Trophoblast cell (in vitro differentiated cells and primary cell): ENCODE measurements at regions not wholly inside any gene's neighbourhood (a gene's known extent, or its start where the extent isn't known, plus 50 kb on each side); places are given as distances from the start of the nearest gene placed in this dataset.

Source experiments
- DNase-seq, 2 donors: peaks; one replicate each; pipeline ENCODE4 v3.0.0-alpha.2; 2016
- H2AFZ ChIP-seq: 2 replicates; pipeline ENCODE4 v1.6.1; 2013; ENCODE audit warnings: low read length, moderate library complexity, mild to moderate bottlenecking; ENCODE audit not compliant: insufficient read depth, poor library complexity
- H2AK5ac ChIP-seq: 2 replicates; pipeline ENCODE4 v1.6.1; 2013; ENCODE audit warnings: mild to moderate bottlenecking, low read length
- H2BK120ac ChIP-seq: 2 replicates; pipeline ENCODE4 v1.6.1; 2013; ENCODE audit warnings: low read length, mild to moderate bottlenecking, moderate library complexity; ENCODE audit not compliant: insufficient read depth, poor library complexity
- H2BK12ac ChIP-seq: 2 replicates; pipeline ENCODE4 v1.6.1; 2013; ENCODE audit warnings: mild to moderate bottlenecking, low read length, moderate library complexity
- H2BK5ac ChIP-seq: 2 replicates; pipeline ENCODE4 v1.6.1; 2013; ENCODE audit warnings: low read length, low read depth, moderate library complexity, mild to moderate bottlenecking; ENCODE audit not compliant: poor library complexity
- H3K14ac ChIP-seq: 2 replicates; pipeline ENCODE4 v1.6.1; 2013; ENCODE audit warnings: mild to moderate bottlenecking, low read length
- H3K18ac ChIP-seq: 2 replicates; pipeline ENCODE4 v1.6.1; 2013; ENCODE audit warnings: mild to moderate bottlenecking, low read length
- H3K23ac ChIP-seq: 2 replicates; pipeline ENCODE4 v1.6.1; 2013; ENCODE audit warnings: low read length
- H3K27ac ChIP-seq: 2 replicates; pipeline ENCODE4 v1.5.1; 2013; ENCODE audit warnings: low read depth, mild to moderate bottlenecking, inconsistent platforms, low read length, moderate library complexity
- H3K27me3 ChIP-seq: 2 replicates; pipeline ENCODE4 v1.6.1; 2013; ENCODE audit warnings: inconsistent platforms, mild to moderate bottlenecking, low read length, moderate library complexity; ENCODE audit not compliant: insufficient read depth
- H3K36me3 ChIP-seq, 2 experiments: 1 replicate in 1 of 2; 2 replicates in 1 of 2; pipeline ENCODE4 v1.6.1; 2013; ENCODE audit warnings: low read length in 2 of 2, mild to moderate bottlenecking in 2 of 2, moderate library complexity in 1 of 2; ENCODE audit not compliant: insufficient read depth in 2 of 2, control insufficient read depth in 1 of 2
- H3K4ac ChIP-seq: 2 replicates; pipeline ENCODE4 v1.6.1; 2013; ENCODE audit warnings: low read depth, mild to moderate bottlenecking, low read length, moderate library complexity
- H3K4me1 ChIP-seq, 2 experiments: 1 replicate in 1 of 2; 2 replicates in 1 of 2; pipeline ENCODE4 v1.6.1; 2013; ENCODE audit warnings: low read length in 2 of 2, mild to moderate bottlenecking in 2 of 2, moderate library complexity in 1 of 2; ENCODE audit not compliant: insufficient read depth in 2 of 2, control insufficient read depth in 1 of 2
- H3K4me2 ChIP-seq: 2 replicates; pipeline ENCODE4 v1.6.1; 2013; ENCODE audit warnings: inconsistent platforms, mild to moderate bottlenecking, low read length, moderate library complexity
- H3K4me3 ChIP-seq: 2 replicates; pipeline ENCODE4 v1.5.1; 2013; ENCODE audit warnings: mild to moderate bottlenecking, low read depth, low read length, inconsistent platforms
- H3K79me1 ChIP-seq: one replicate; pipeline ENCODE4 v1.6.1; 2013; ENCODE audit warnings: low read length
- H3K79me2 ChIP-seq: 2 replicates; pipeline ENCODE4 v1.6.1; 2013; ENCODE audit warnings: low read length, mild to moderate bottlenecking; ENCODE audit not compliant: control insufficient read depth, insufficient read depth, poor library complexity
- H3K9ac ChIP-seq: 2 replicates; pipeline ENCODE4 v1.6.1; 2013; ENCODE audit warnings: mild to moderate bottlenecking, low read length
- H3K9me3 ChIP-seq: 2 replicates; pipeline ENCODE4 v1.6.1; 2013; ENCODE audit warnings: low read depth, mild to moderate bottlenecking, control low read depth, inconsistent platforms, low read length; ENCODE audit not compliant: insufficient read depth
- H4K12ac ChIP-seq: 2 replicates; pipeline ENCODE4 v1.6.1; 2013; ENCODE audit warnings: low read depth, mild to moderate bottlenecking, low read length, moderate library complexity
- H4K8ac ChIP-seq: 2 replicates; pipeline ENCODE4 v1.6.1; 2013; ENCODE audit warnings: low read depth, mild to moderate bottlenecking, low read length, moderate library complexity
- H4K91ac ChIP-seq: one replicate; pipeline ENCODE4 v1.6.1; 2013; ENCODE audit warnings: low read depth, mild to moderate bottlenecking, low read length, moderate library complexity
- WGBS: extraction: QIAGEN DNeasy Blood & Tissue Kit; methylation state at CpG from one replicate; pipeline ENCODE4 v1.1.7; 2013; ENCODE audit warnings: missing lambda C conversion rate; ENCODE audit not compliant: insufficient read length, insufficient coverage; ENCODE audit errors: extremely low coverage; 5-methylcytosine and 5-hydroxymethylcytosine counted together

- Histone ChIP-seq H2BK120ac (no peak overlapping the region), H4K8ac (no peak overlapping the region), H3K4me2 (no peak overlapping the region), H4K12ac (no peak overlapping the region), H2BK12ac (no peak overlapping the region), H3K14ac (no peak overlapping the region), H3K4me1 (no peaks in the 10 kb centered on the region), H3K4me3 (no peak overlapping the region), H3K79me2 (no peaks in the 10 kb centered on the region), H3K9me3 (no peaks in the 10 kb centered on the region), H3K23ac (no peak overlapping the region), H2AFZ (no peak overlapping the region), H2BK5ac (no peak overlapping the region), H3K27ac (no peak overlapping the region), H3K36me3 (no peaks in the 10 kb centered on the region), H2AK5ac (no peak overlapping the region), H3K27me3 (no peaks in the 10 kb centered on the region), H4K91ac (no peak overlapping the region), H3K4ac (no peak overlapping the region), H3K79me1 (no peaks in the 10 kb centered on the region), H3K18ac (no peak overlapping the region), H3K9ac (no peak overlapping the region)
- WGBS = no CpG with 5 or more reads among the region's 25 CpGs
- no peak for DNase-seq
Observed at GRCh38 chr10:1807924-1808323, 70.6 kb upstream of the ADARB2 start.

- Histone ChIP-seq H3K36me3 (no peaks in the 10 kb centered on the region), H3K9me3 (no peaks in the 10 kb centered on the region), H3K4ac (no peak overlapping the region), H3K27me3 (no peaks in the 10 kb centered on the region), H3K14ac (no peak overlapping the region), H3K79me2 (no peaks in the 10 kb centered on the region), H3K4me2 (no peak overlapping the region), H3K23ac (no peak overlapping the region), H2AFZ (no peak overlapping the region), H3K9ac (no peak overlapping the region), H3K4me3 (no peak overlapping the region), H2BK12ac (no peak overlapping the region), H2BK5ac (no peak overlapping the region), H3K79me1 (no peaks in the 10 kb centered on the region), H4K8ac (no peak overlapping the region), H3K18ac (no peak overlapping the region), H3K27ac (no peak overlapping the region), H3K4me1 (no peaks in the 10 kb centered on the region), H4K91ac (no peak overlapping the region), H2BK120ac (no peak overlapping the region), H4K12ac (no peak overlapping the region), H2AK5ac (no peak overlapping the region)
- DNase-seq = no peak
- no CpG with 5 or more reads among the region's 9 CpGs for WGBS
Observed at GRCh38 chr10:1807196-1807595, 69.9 kb upstream of the ADARB2 start.

GRCh38 chr10:1802413-1802812, 65.1 kb upstream of the ADARB2 start:
- Histone ChIP-seq H3K9ac (no peak overlapping the region), H3K14ac (no peak overlapping the region), H2BK5ac (no peak overlapping the region), H3K9me3 (peaks cover 3% of the 10 kb centered on the region), H3K23ac (no peak overlapping the region), H3K4me1 (no peaks in the 10 kb centered on the region), H3K27me3 (no peaks in the 10 kb centered on the region), H3K79me2 (no peaks in the 10 kb centered on the region), H4K91ac (no peak overlapping the region), H4K8ac (no peak overlapping the region), H2AK5ac (no peak overlapping the region), H3K4me3 (no peak overlapping the region), H2AFZ (no peak overlapping the region), H2BK120ac (no peak overlapping the region), H2BK12ac (no peak overlapping the region), H3K79me1 (no peaks in the 10 kb centered on the region), H3K18ac (no peak overlapping the region), H3K4me2 (no peak overlapping the region), H4K12ac (no peak overlapping the region), H3K27ac (no peak overlapping the region), H3K4ac (no peak overlapping the region), H3K36me3 (no peaks in the 10 kb centered on the region)
- WGBS = no CpG with 5 or more reads among the region's 2 CpGs
- no peak for DNase-seq

- Histone ChIP-seq H3K4me1 (no peaks in the 10 kb centered on the region), H3K4me2 (no peak overlapping the region), H2AFZ (no peak overlapping the region), H3K79me1 (no peaks in the 10 kb centered on the region), H4K91ac (no peak overlapping the region), H3K9ac (no peak overlapping the region), H3K4me3 (no peak overlapping the region), H3K9me3 (no peaks in the 10 kb centered on the region), H3K14ac (no peak overlapping the region), H2AK5ac (no peak overlapping the region), H2BK5ac (no peak overlapping the region), H4K12ac (no peak overlapping the region), H3K27ac (no peak overlapping the region), H2BK12ac (no peak overlapping the region), H3K18ac (no peak overlapping the region), H3K79me2 (no peaks in the 10 kb centered on the region), H2BK120ac (no peak overlapping the region), H4K8ac (no peak overlapping the region), H3K4ac (no peak overlapping the region), H3K36me3 (no peaks in the 10 kb centered on the region), H3K27me3 (no peaks in the 10 kb centered on the region), H3K23ac (no peak overlapping the region)
- WGBS = no CpG with 5 or more reads among the region's 9 CpGs
- no peak for DNase-seq
Observed at GRCh38 chr10:1788401-1788800, 51.1 kb upstream of the ADARB2 start.
